HepG2 (cell line): ENCODE measurements at regions not wholly inside any gene's neighbourhood (a gene's known extent, or its start where the extent isn't known, plus 50 kb on each side); places are given as distances from the start of the nearest gene placed in this dataset.

ENCODE experiments used
- CTCF ChIP-seq: sonication (generic); formaldehyde crosslinking; IDR thresholded peaks from 2 replicates; pipeline ENCODE4 v1.5.0; 2020; ENCODE audit warnings: mild to moderate bottlenecking, missing genetic modification reagents, moderate library complexity
- DPF2 ChIP-seq: sonication (generic); formaldehyde crosslinking; IDR thresholded peaks from 2 replicates; pipeline ENCODE4 v1.4.0; 2020; ENCODE audit warnings: mild to moderate bottlenecking, low read depth, missing genetic modification reagents, borderline replicate concordance
- ESRRA ChIP-seq: sonication (generic); formaldehyde crosslinking; IDR thresholded peaks from 2 replicates; pipeline ENCODE4 v1.5.1; 2020; ENCODE audit warnings: mild to moderate bottlenecking, low read depth, missing genetic modification reagents
- EZH2 ChIP-seq: conservative IDR thresholded peaks from 2 replicates; pipeline ENCODE4 v1.6.1; 2012; ENCODE audit warnings: mild to moderate bottlenecking, low read depth, low read length, moderate library complexity
- IRF1 ChIP-seq: sonication (generic); formaldehyde crosslinking; IDR thresholded peaks from 2 replicates; pipeline ENCODE4 v1.4.0; 2020; ENCODE audit warnings: low read depth, mild to moderate bottlenecking, missing genetic modification reagents
- NR2C2 ChIP-seq: sonication (generic); formaldehyde crosslinking; IDR thresholded peaks from 2 replicates; pipeline ENCODE4 v1.4.0; 2020; ENCODE audit warnings: missing genetic modification reagents, mild to moderate bottlenecking, moderate library complexity, borderline replicate concordance
- PBX2 ChIP-seq: IDR thresholded peaks from 2 replicates; pipeline ENCODE4 v1.6.1; 2016; ENCODE audit warnings: control low read depth
- RBFOX2 ChIP-seq: fragments of 200-400 bp; formaldehyde crosslinking; IDR thresholded peaks from 2 replicates; pipeline ENCODE4 v1.6.1; 2017; ENCODE audit warnings: low read depth, mild to moderate bottlenecking, low read length
- REST ChIP-seq, 2 experiments: IDR thresholded peaks; 2 replicates each; pipeline ENCODE4 v1.6.1; 2011 to 2012; ENCODE audit warnings: low read length in 2 of 2, borderline replicate concordance in 1 of 2, low read depth in 1 of 2, mild to moderate bottlenecking in 1 of 2, moderate library complexity in 1 of 2
- UBTF ChIP-seq: sonication (generic); formaldehyde crosslinking; IDR thresholded peaks from 2 replicates; pipeline ENCODE4 v1.4.0; 2020; ENCODE audit warnings: mild to moderate bottlenecking, missing genetic modification reagents
- ZNF124 ChIP-seq: sonication (generic); formaldehyde crosslinking; IDR thresholded peaks from 2 replicates; pipeline ENCODE4 v1.4.0; 2020; ENCODE audit warnings: missing genetic modification reagents
- ZNF274 ChIP-seq: sonication (generic); formaldehyde crosslinking; IDR thresholded peaks from 2 replicates; pipeline ENCODE4 v1.5.1; 2020; ENCODE audit warnings: mild to moderate bottlenecking, missing genetic modification reagents
- ZNF570 ChIP-seq: sonication (generic); formaldehyde crosslinking; IDR thresholded peaks from 2 replicates; pipeline ENCODE4 v1.4.0; 2020; ENCODE audit warnings: mild to moderate bottlenecking, missing genetic modification reagents, borderline replicate concordance
- ZNF607 ChIP-seq: sonication (generic); formaldehyde crosslinking; IDR thresholded peaks from 2 replicates; pipeline ENCODE4 v1.5.1; 2020; ENCODE audit warnings: missing genetic modification reagents, mild to moderate bottlenecking, borderline replicate concordance

GRCh38 chr2:105631922-105632321 lies 112.8 kb upstream of the NCK2 start:
- TF ChIP-seq ZNF124 (no peak), ZNF570 (CRISPR knock-in tag) (no peak), PBX2 (CRISPR knock-in tag) (no peak), ESRRA (CRISPR knock-in tag) (no peak), DPF2 (CRISPR knock-in tag) (no peak), CTCF (CRISPR knock-in tag) (no peak), IRF1 (no peak), ZNF274 (CRISPR knock-in tag) (no peak), NR2C2 (CRISPR knock-in tag) (no peak), EZH2 (no peak), ZNF607 (CRISPR knock-in tag) (no peak), UBTF (no peak), RBFOX2 (no peak), REST (IDR thresholded peaks at IDR 0.05; ENCODE audit: borderline replicate concordance in 1 of 2, low read depth in 1 of 2, low read length in 2 of 2) (no peak)
